Epidermal melanocyte (primary cell): ENCODE measurements at regions not wholly inside any gene's neighbourhood (a gene's known extent, or its start where the extent isn't known, plus 50 kb on each side); places are given as distances from the start of the nearest gene placed in this dataset.
"Not testable (repeated sequence)": the region's sequence is repeated elsewhere in the genome, so short reads cannot be mapped to it uniquely, and the experiment has no call there.

ENCODE experiments used
- DNase-seq: peaks from one replicate; pipeline ENCODE4 v3.0.0; 2011; ENCODE audit warnings: low spot score; ENCODE audit not compliant: insufficient read length

GRCh38 chr11:70547821-70548670 lies 149.7 kb downstream of the CTTN start:
- no peak for DNase-seq

- DNase-seq, result no peak
Measured at GRCh38 chr11:70548976-70549375, 150.6 kb downstream of the CTTN start.

GRCh38 chr11:70549386-70549785 lies 151.1 kb downstream of the CTTN start:
- DNase-seq, result no peak

GRCh38 chr11:70549796-70550195 lies 151.5 kb downstream of the CTTN start:
- no peak for DNase-seq

DNA sequence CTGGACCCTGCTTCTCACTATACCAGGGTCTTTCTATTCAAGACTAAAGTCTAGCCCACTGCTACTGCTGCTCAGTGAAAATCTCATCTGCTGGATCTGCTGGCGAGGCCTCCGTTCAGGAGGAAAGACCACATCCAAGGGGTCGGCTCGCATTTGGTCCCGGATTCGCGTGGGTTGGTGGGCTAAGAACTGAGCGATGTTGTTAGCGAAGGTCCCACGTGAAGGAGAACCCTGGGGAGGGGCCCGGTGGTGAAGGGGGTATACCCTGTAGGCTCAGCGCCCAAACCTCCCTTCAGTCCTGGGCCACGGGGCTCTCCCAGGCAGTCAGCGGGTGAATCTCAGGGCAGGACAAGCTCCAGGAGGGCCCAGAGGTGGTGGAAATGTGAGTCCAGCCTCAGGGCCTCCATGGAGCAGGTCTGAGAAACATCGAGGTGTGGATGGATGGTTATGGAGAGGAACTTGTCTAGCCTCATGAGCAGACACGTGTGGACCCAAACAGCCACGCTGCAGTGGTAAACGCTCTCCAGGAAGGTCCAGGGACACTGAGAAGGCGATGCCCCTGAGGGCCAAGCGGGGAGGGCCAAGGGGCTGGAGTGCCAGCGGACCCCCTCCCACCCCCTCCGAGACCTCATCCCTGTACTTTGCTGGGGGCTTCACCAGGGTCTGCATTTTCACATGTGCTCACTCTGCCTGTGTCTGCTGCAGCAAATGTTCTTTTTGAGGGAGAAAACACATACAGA lies 152.3 kb downstream of the CTTN start:
- no peak for DNase-seq

- DNase-seq, result no peak
Measured at GRCh38 chr11:70551351-70552166, 153.2 kb downstream of the CTTN start.

DNA sequence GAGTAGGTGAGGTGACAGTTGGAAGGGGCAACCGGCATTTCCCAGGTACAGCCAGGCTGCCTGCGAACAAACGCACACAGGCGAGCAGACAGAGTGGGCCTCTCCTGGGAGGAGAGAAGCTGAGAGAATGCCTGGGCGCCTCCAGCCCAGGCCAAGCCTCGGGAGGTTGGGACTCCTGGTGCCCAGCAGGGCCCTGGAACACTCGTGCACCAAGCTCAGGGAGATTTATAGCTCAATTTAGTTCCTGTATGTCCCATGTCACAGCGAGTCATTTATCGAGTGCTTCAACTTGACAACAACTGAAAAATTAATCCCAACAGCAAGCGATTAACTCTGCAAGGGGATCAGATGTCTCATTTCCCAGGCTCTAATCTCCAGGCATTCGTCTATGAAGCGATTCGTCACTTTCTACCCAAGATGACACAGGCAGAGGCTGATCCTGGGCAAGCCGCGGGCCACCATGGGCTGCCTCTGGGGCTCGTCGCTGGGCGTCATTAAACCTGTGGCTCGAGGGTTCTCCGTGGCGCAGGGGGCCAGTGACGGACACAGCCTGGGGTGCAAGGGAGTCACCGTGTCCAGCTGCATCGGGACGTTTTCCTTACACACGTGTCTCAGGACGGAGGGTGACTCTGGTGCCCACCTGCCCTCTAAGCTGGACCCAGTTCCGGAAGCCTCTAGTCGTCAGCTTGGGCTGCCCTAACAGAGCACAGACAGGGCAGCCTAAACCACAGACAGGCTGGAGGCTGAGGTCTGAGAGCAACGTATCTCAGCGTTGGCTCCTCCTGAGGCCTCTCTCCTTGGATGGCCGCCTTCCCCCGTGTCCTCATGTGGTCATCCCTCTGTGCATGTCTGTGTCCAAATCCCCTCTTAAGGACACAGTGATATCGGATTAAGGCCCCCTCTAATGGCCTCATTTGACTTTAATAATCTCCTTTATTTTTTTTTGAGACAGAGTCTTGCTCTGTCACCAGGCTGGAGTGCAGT lies 154.1 kb downstream of the CTTN start:
- no peak for DNase-seq

- DNase-seq, result no peak
Measured at GRCh38 chr11:70555078-70555477, 156.7 kb downstream of the CTTN start.

- DNase-seq, result no peak
Measured at GRCh38 chr11:70556884-70557741, 158.8 kb downstream of the CTTN start.

DNA sequence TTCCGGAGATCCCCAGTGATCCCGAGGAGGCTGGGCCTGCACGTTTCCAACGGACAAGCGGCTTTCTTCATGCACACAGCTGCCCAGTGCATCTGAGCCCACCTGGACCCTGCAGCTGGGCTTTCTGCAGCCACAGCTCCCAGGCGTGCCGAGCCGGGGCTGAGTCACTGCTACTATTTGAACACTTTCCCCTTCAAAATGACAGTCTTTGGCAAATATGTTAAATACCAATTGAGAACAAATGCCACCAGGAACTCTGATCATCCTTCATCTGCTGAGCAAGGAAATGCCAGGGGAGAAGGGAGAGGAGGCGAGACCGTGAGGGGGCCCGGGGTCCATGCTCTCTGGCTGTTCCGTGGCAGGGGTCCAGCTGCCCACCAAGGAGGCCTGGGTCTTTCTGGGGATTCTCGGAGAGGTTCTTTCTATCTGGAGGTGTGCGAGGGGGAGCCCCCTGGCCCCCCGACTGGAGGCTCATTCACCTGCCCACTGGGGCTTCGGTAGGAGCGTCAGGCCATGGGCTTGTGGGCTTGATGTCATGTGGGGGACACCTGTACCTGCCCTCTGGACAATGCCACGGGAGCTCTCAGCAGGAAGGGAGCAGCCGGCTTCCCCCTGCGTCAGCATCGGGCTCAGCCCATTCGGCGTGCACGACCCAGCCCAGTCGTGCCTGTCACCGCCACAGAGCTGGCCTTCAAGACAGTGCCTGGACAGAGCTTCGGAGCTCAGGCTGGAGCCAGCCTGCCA lies 159.6 kb downstream of the CTTN start:
- DNase-seq, result no peak

DNA sequence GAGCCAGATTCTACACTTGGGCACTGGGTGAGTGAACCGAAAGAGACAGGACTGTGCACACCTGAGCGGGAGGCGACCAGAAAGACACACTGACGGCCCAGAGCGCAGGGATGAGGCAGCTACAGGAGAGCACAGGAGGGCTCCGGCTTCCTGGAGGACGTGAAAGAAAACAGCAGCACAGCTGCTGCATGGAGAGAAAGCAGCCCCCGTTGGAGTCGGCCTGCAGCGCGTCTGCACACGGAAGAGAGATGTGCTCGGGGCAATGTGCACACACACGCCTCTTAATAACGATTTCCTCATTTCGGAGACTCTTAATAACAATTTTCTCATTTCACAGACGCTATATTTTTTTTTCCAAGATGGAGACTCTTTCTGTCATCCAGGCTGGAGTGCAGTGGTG lies 160.4 kb downstream of the CTTN start:
- DNase-seq, result no peak

GRCh38 chr11:70559516-70559915 lies 161.2 kb downstream of the CTTN start:
- DNase-seq, result no peak

DNA sequence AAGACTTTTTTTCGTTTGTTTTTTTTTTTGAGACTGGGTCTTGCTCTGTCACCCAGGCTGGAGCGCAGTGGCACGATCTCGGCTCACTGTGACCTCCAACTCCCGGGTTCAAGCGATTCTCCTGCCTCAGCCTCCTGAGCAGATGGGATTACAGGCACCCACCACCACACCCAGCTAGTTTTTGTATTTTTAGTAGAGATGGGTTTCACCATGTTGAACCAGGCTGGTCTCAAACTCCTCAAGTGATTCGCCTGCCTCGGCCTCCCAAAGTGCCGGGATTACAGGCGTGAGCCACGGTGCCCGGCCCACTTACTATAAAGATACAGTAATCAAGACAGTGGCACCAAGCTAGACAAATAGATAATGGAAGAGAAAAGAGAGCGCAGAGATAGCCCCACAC lies 162.3 kb downstream of the CTTN start:
- DNase-seq, result not testable (repeated sequence)

- DNase-seq, result no peak
Measured at GRCh38 chr11:70566768-70567530, 168.6 kb downstream of the CTTN start.

- no peak for DNase-seq
Measured at GRCh38 chr11:70567680-70568034, 169.3 kb downstream of the CTTN start.

GRCh38 chr11:70568035-70568813 lies 169.9 kb downstream of the CTTN start:
- DNase-seq, result peak; percentile 89

- DNase-seq, result no peak
Measured at GRCh38 chr11:70568814-70569617, 170.7 kb downstream of the CTTN start.
